Stimulated activated memory B cell treated with anti-CD40 and anti-IgM and Interleukin-4, amounts not matched to agents 10 μg/mL and 1 μg/mL and 100 μg/mL, for 72 hours (primary cell): ENCODE measurements at regions not wholly inside any gene's neighbourhood (a gene's known extent, or its start where the extent isn't known, plus 50 kb on each side); places are given as distances from the start of the nearest gene placed in this dataset.

ENCODE experiments used
- ATAC-seq: fragments of 150-1000 bp; cut with Tn5 transposase; 2 replicates; pipeline ENCODE4 v1.10.0; 2021
- H3K27ac Mint-ChIP-seq: one replicate; pipeline ENCODE4 v1.8.0; 2022; ENCODE audit warnings: mild to moderate bottlenecking, mixed read lengths
- H3K27me3 Mint-ChIP-seq: one replicate; pipeline ENCODE4 v1.8.0; 2022; ENCODE audit warnings: mixed read lengths
- H3K36me3 Mint-ChIP-seq: one replicate; pipeline ENCODE4 v1.8.0; 2022; ENCODE audit warnings: mixed read lengths
- H3K4me1 Mint-ChIP-seq: one replicate; pipeline ENCODE4 v1.8.0; 2022; ENCODE audit warnings: mixed read lengths
- H3K4me3 Mint-ChIP-seq: one replicate; pipeline ENCODE4 v1.8.0; 2022; ENCODE audit warnings: mild to moderate bottlenecking, moderate library complexity, mixed read lengths
- H3K9me3 Mint-ChIP-seq: one replicate; pipeline ENCODE4 v1.8.0; 2022; ENCODE audit warnings: mixed read lengths

GRCh38 chr3:87077355-87077754 lies 86.4 kb upstream of the VGLL3 start:
- ATAC-seq: no peak
- Mint-ChIP-seq H3K9me3 (peaks cover 2% of the 10 kb centered on the region), H3K27ac (no peak overlapping the region), H3K4me3 (no peak overlapping the region), H3K36me3 (no peaks in the 10 kb centered on the region), H3K4me1 (no peaks in the 10 kb centered on the region), H3K27me3 (no peaks in the 10 kb centered on the region)

GRCh38 chr3:87076946-87077345 lies 86.0 kb upstream of the VGLL3 start:
- H3K4me3 Mint-ChIP-seq: no peak overlapping the region
- no peak for ATAC-seq
- H3K27ac Mint-ChIP-seq: no peak overlapping the region
- no peaks in the 10 kb centered on the region for H3K4me1 Mint-ChIP-seq
- H3K9me3 Mint-ChIP-seq: peaks cover 2% of the 10 kb centered on the region
- H3K27me3 Mint-ChIP-seq: no peaks in the 10 kb centered on the region
- H3K36me3 Mint-ChIP-seq: no peaks in the 10 kb centered on the region

- no peak overlapping the region for H3K4me3 Mint-ChIP-seq
- no peaks in the 10 kb centered on the region for H3K9me3 Mint-ChIP-seq
- no peaks in the 10 kb centered on the region for H3K4me1 Mint-ChIP-seq
- no peaks in the 10 kb centered on the region for H3K36me3 Mint-ChIP-seq
- H3K27me3 Mint-ChIP-seq: no peaks in the 10 kb centered on the region
- ATAC-seq: no peak
- H3K27ac Mint-ChIP-seq: no peak overlapping the region
These were observed 82.7 kb upstream of the VGLL3 start for GRCh38 chr3:87073496-87074145.

- no peaks in the 10 kb centered on the region for H3K27me3 Mint-ChIP-seq
- no peak overlapping the region for H3K4me3 Mint-ChIP-seq
- no peak for ATAC-seq
- H3K4me1 Mint-ChIP-seq: no peaks in the 10 kb centered on the region
- H3K27ac Mint-ChIP-seq: no peak overlapping the region
- H3K9me3 Mint-ChIP-seq: no peaks in the 10 kb centered on the region
- no peaks in the 10 kb centered on the region for H3K36me3 Mint-ChIP-seq
These were observed 81.5 kb upstream of the VGLL3 start for GRCh38 chr3:87072446-87072845.

- no peaks in the 10 kb centered on the region for H3K4me1 Mint-ChIP-seq
- ATAC-seq: no peak
- H3K36me3 Mint-ChIP-seq: no peaks in the 10 kb centered on the region
- no peak overlapping the region for H3K4me3 Mint-ChIP-seq
- no peaks in the 10 kb centered on the region for H3K27me3 Mint-ChIP-seq
- no peak overlapping the region for H3K27ac Mint-ChIP-seq
- H3K9me3 Mint-ChIP-seq: no peaks in the 10 kb centered on the region
These were observed 79.0 kb upstream of the VGLL3 start for GRCh38 chr3:87069971-87070370.

- H3K9me3 Mint-ChIP-seq: no peaks in the 10 kb centered on the region
- H3K4me3 Mint-ChIP-seq: no peak overlapping the region
- ATAC-seq: no peak
- no peaks in the 10 kb centered on the region for H3K4me1 Mint-ChIP-seq
- no peaks in the 10 kb centered on the region for H3K36me3 Mint-ChIP-seq
- no peaks in the 10 kb centered on the region for H3K27me3 Mint-ChIP-seq
- no peak overlapping the region for H3K27ac Mint-ChIP-seq
These were observed 78.1 kb upstream of the VGLL3 start for GRCh38 chr3:87069021-87069420.

GRCh38 chr3:87062685-87063084 lies 71.7 kb upstream of the VGLL3 start:
- no peaks in the 10 kb centered on the region for H3K4me1 Mint-ChIP-seq
- no peak for ATAC-seq
- H3K9me3 Mint-ChIP-seq: no peaks in the 10 kb centered on the region
- no peaks in the 10 kb centered on the region for H3K27me3 Mint-ChIP-seq
- H3K36me3 Mint-ChIP-seq: no peaks in the 10 kb centered on the region
- H3K27ac Mint-ChIP-seq: no peak overlapping the region
- H3K4me3 Mint-ChIP-seq: no peak overlapping the region

- H3K27ac Mint-ChIP-seq: no peak overlapping the region
- no peak overlapping the region for H3K4me3 Mint-ChIP-seq
- no peaks in the 10 kb centered on the region for H3K4me1 Mint-ChIP-seq
- no peaks in the 10 kb centered on the region for H3K27me3 Mint-ChIP-seq
- no peak for ATAC-seq
- H3K9me3 Mint-ChIP-seq: peaks cover 6% of the 10 kb centered on the region
- H3K36me3 Mint-ChIP-seq: no peaks in the 10 kb centered on the region
These were observed 66.5 kb upstream of the VGLL3 start for GRCh38 chr3:87057474-87057873.

- H3K9me3 Mint-ChIP-seq: peaks cover 6% of the 10 kb centered on the region
- H3K27ac Mint-ChIP-seq: no peak overlapping the region
- no peaks in the 10 kb centered on the region for H3K4me1 Mint-ChIP-seq
- ATAC-seq: no peak
- H3K27me3 Mint-ChIP-seq: no peaks in the 10 kb centered on the region
- no peak overlapping the region for H3K4me3 Mint-ChIP-seq
- no peaks in the 10 kb centered on the region for H3K36me3 Mint-ChIP-seq
These were observed 62.6 kb upstream of the VGLL3 start for GRCh38 chr3:87053553-87053952.

GRCh38 chr3:87052499-87053260 lies 61.7 kb upstream of the VGLL3 start:
- H3K4me1 Mint-ChIP-seq: no peaks in the 10 kb centered on the region
- no peak overlapping the region for H3K4me3 Mint-ChIP-seq
- ATAC-seq: no peak
- no peak overlapping the region for H3K27ac Mint-ChIP-seq
- H3K36me3 Mint-ChIP-seq: no peaks in the 10 kb centered on the region
- no peaks in the 10 kb centered on the region for H3K27me3 Mint-ChIP-seq
- H3K9me3 Mint-ChIP-seq: peaks cover 6% of the 10 kb centered on the region

- no peak overlapping the region for H3K27ac Mint-ChIP-seq
- no peaks in the 10 kb centered on the region for H3K9me3 Mint-ChIP-seq
- H3K4me3 Mint-ChIP-seq: no peak overlapping the region
- no peaks in the 10 kb centered on the region for H3K4me1 Mint-ChIP-seq
- ATAC-seq: no peak
- no peaks in the 10 kb centered on the region for H3K27me3 Mint-ChIP-seq
- H3K36me3 Mint-ChIP-seq: no peaks in the 10 kb centered on the region
These were observed 56.9 kb upstream of the VGLL3 start for GRCh38 chr3:87047852-87048251.

- H3K27me3 Mint-ChIP-seq: no peaks in the 10 kb centered on the region
- H3K4me1 Mint-ChIP-seq: no peaks in the 10 kb centered on the region
- H3K4me3 Mint-ChIP-seq: no peak overlapping the region
- no peaks in the 10 kb centered on the region for H3K36me3 Mint-ChIP-seq
- H3K27ac Mint-ChIP-seq: no peak overlapping the region
- H3K9me3 Mint-ChIP-seq: peaks cover 2% of the 10 kb centered on the region
- ATAC-seq: no peak
These were observed 55.3 kb upstream of the VGLL3 start for GRCh38 chr3:87046241-87046640.

GRCh38 chr3:87045473-87045872 lies 54.5 kb upstream of the VGLL3 start:
- Mint-ChIP-seq H3K27me3 (no peaks in the 10 kb centered on the region), H3K36me3 (no peaks in the 10 kb centered on the region), H3K4me3 (no peak overlapping the region), H3K9me3 (peaks cover 2% of the 10 kb centered on the region), H3K4me1 (no peaks in the 10 kb centered on the region), H3K27ac (no peak overlapping the region)
- no peak for ATAC-seq

- Mint-ChIP-seq H3K4me1 (no peaks in the 10 kb centered on the region), H3K36me3 (no peaks in the 10 kb centered on the region), H3K9me3 (peaks cover 2% of the 10 kb centered on the region), H3K27ac (no peak overlapping the region), H3K27me3 (no peaks in the 10 kb centered on the region), H3K4me3 (no peak overlapping the region)
- no peak for ATAC-seq
These were observed 53.9 kb upstream of the VGLL3 start for GRCh38 chr3:87044846-87045245.

GRCh38 chr3:87044409-87044808 lies 53.5 kb upstream of the VGLL3 start:
- Mint-ChIP-seq H3K27me3 (no peaks in the 10 kb centered on the region), H3K9me3 (peaks cover 2% of the 10 kb centered on the region), H3K4me3 (no peak overlapping the region), H3K4me1 (no peaks in the 10 kb centered on the region), H3K27ac (no peak overlapping the region), H3K36me3 (no peaks in the 10 kb centered on the region)
- no peak for ATAC-seq

GRCh38 chr3:87041191-87041590 lies 50.2 kb upstream of the VGLL3 start:
- ATAC-seq: no peak
- H3K4me1 Mint-ChIP-seq: no peaks in the 10 kb centered on the region
- H3K36me3 Mint-ChIP-seq: no peaks in the 10 kb centered on the region
- no peaks in the 10 kb centered on the region for H3K27me3 Mint-ChIP-seq
- H3K9me3 Mint-ChIP-seq: peaks cover 2% of the 10 kb centered on the region
- H3K4me3 Mint-ChIP-seq: no peak overlapping the region
- no peak overlapping the region for H3K27ac Mint-ChIP-seq
